B cell (primary cell): ENCODE measurements at regions not wholly inside any gene's neighbourhood (a gene's known extent, or its start where the extent isn't known, plus 50 kb on each side); places are given as distances from the start of the nearest gene placed in this dataset.

Experiments
- ATAC-seq: fragments of 200-7000 bp; cut with Tn5 transposase; one replicate; pipeline ENCODE4 v1.10.0; 2021; ENCODE audit warnings: low read depth, mild to moderate bottlenecking, moderate number of reproducible peaks, moderate library complexity
- CTCF ChIA-PET: fragments of 350-600 bp; sonication (Branson Sonifier 250); formaldehyde crosslinking; loops from one replicate; lab custom pipeline; 2021; ENCODE audit warnings: antibody characterized with exemption, inconsistent platforms; lab: Charles Lee
- POLR2A ChIA-PET: fragments of 350-600 bp; sonication (Branson Sonifier 250); formaldehyde crosslinking; loops from one replicate; lab custom pipeline; 2021; ENCODE audit warnings: antibody characterized with exemption; lab: Charles Lee
- DNase-seq: peaks from one replicate; pipeline ENCODE4 v3.0.0; 2013
- H2AFZ ChIP-seq: 2 replicates; pipeline ENCODE4 v1.6.1; 2012; ENCODE audit warnings: mild to moderate bottlenecking, low read depth, low read length; ENCODE audit not compliant: insufficient read depth, poor library complexity, severe bottlenecking
- H3K27ac ChIP-seq, 2 donors: 1 replicate in 1 of 2; 2 replicates in 1 of 2; pipeline ENCODE4 v1.5.1; 2012 to 2013; ENCODE audit warnings: low read length in 2 of 2, mild to moderate bottlenecking in 2 of 2, moderate library complexity in 1 of 2
- H3K27me3 ChIP-seq, 4 experiments: fragments of 200-600 bp in 1 of 4; sonication (generic) in 1 of 4; replicated peaks in 1 of 4; 1 replicate in 2 of 4; 2 replicates in 2 of 4; pipeline versions ENCODE4 v1.6.1 to v1.7.0; 2013 to 2016; ENCODE audit warnings: low read length in 3 of 4, mild to moderate bottlenecking in 2 of 4, mixed read lengths in 1 of 4, moderate library complexity in 1 of 4; ENCODE audit not compliant: insufficient read depth in 4 of 4, control insufficient read depth in 3 of 4; ENCODE audit errors: control extremely low read depth in 1 of 4
- H3K36me3 ChIP-seq, 2 experiments: replicated peaks in 1 of 2; 1 replicate in 1 of 2; 2 replicates in 1 of 2; pipeline versions ENCODE4 v1.6.1 to v1.7.1; 2013; ENCODE audit warnings: low read length in 1 of 2; ENCODE audit not compliant: insufficient read depth in 2 of 2, control insufficient read depth in 1 of 2; ENCODE audit errors: control extremely low read depth in 1 of 2, extremely low read depth in 1 of 2
- H3K4me1 ChIP-seq, 2 donors: fragments of 200-600 bp in 1 of 2; sonication (generic) in 1 of 2; 1 replicate in 1 of 2; 2 replicates in 1 of 2; pipeline versions ENCODE4 v1.5.1 to v1.6.1; 2013 to 2017; ENCODE audit warnings: low read length in 2 of 2; ENCODE audit not compliant: control insufficient read depth in 2 of 2, insufficient read depth in 2 of 2
- H3K4me2 ChIP-seq: replicated peaks from 2 replicates; pipeline ENCODE3; 2012; ENCODE audit warnings: mild to moderate bottlenecking, low read depth, low read length; ENCODE audit not compliant: poor library complexity, severe bottlenecking
- H3K4me3 ChIP-seq, 5 experiments: fragments of 200-600 bp in 1 of 5; sonication (generic) in 1 of 5; 1 replicate in 3 of 5; 2 replicates in 2 of 5; pipeline versions ENCODE4 v1.5.1 to v1.7.0; 2011 to 2016; ENCODE audit warnings: low read length in 4 of 5, mild to moderate bottlenecking in 4 of 5, low read depth in 2 of 5, control low read depth in 1 of 5, moderate library complexity in 1 of 5; ENCODE audit not compliant: insufficient read depth in 1 of 5; ENCODE audit errors: control extremely low read depth in 1 of 5, extremely low read depth in 1 of 5
- H3K79me2 ChIP-seq: fragments of 200-600 bp; sonication (generic); one replicate; pipeline ENCODE4 v1.6.0; 2016; ENCODE audit warnings: low read length; ENCODE audit not compliant: control insufficient read depth, insufficient read depth
- H3K9ac ChIP-seq: fragments of 200-600 bp; sonication (generic); 2 replicates; pipeline ENCODE4 v1.6.1; 2017; ENCODE audit warnings: mild to moderate bottlenecking, low read length, moderate library complexity
- H3K9me3 ChIP-seq, 3 donors: one replicate each; pipeline versions ENCODE4 v1.6.1 to v1.7.1; 2013; ENCODE audit warnings: low read length in 2 of 3; ENCODE audit not compliant: control insufficient read depth in 2 of 3, insufficient read depth in 1 of 3; ENCODE audit errors: control extremely low read depth in 1 of 3
- H4K20me1 ChIP-seq: 2 replicates; pipeline ENCODE4 v1.6.0; 2012; ENCODE audit warnings: mild to moderate bottlenecking, low read length; ENCODE audit not compliant: insufficient read depth, control insufficient read depth, poor library complexity, severe bottlenecking
- H3K27ac Mint-ChIP-seq: one replicate; pipeline ENCODE4 v1.8.0; 2021; ENCODE audit warnings: mixed read lengths
- H3K27me3 Mint-ChIP-seq: one replicate; pipeline ENCODE4 v1.8.0; 2021; ENCODE audit warnings: mixed read lengths
- H3K4me1 Mint-ChIP-seq: one replicate; pipeline ENCODE4 v1.8.0; 2021; ENCODE audit warnings: mixed read lengths
- H3K4me3 Mint-ChIP-seq: one replicate; pipeline ENCODE4 v1.8.0; 2021; ENCODE audit warnings: mixed read lengths
- H3K9me3 Mint-ChIP-seq: one replicate; pipeline ENCODE4 v1.8.0; 2022; ENCODE audit warnings: mixed read lengths; ENCODE audit not compliant: insufficient read depth
- CTCF ChIP-seq: fragments of 200-600 bp; IDR thresholded peaks from one replicate; pipeline ENCODE4 v1.8.0; 2022; ENCODE audit warnings: antibody characterized with exemption, mild to moderate bottlenecking
- EZH2 ChIP-seq: IDR thresholded peaks from 2 replicates; pipeline ENCODE4 v1.6.1; 2012; ENCODE audit warnings: borderline replicate concordance, low read depth, mild to moderate bottlenecking, moderate library complexity, low read length; ENCODE audit not compliant: insufficient read depth, poor library complexity, severe bottlenecking
- WGBS: methylation state at CpG from one replicate; pipeline ENCODE4 v1.1.5; 2013; ENCODE audit warnings: missing lambda C conversion rate; ENCODE audit not compliant: insufficient coverage; 5-methylcytosine and 5-hydroxymethylcytosine counted together
- intact Hi-C: fragments of 100-400 bp; cut with micrococcal nuclease; formaldehyde crosslinking; loops from one replicate; pipeline ENCODE4 v1.10.0; 2022

- TF ChIP-seq CTCF (no peak), EZH2 (no peak)
- intact Hi-C loops = no loop called here
- Histone ChIP-seq H3K4me2 (no peak overlapping the region), H3K27ac (no peak overlapping the region), H3K9ac (no peak overlapping the region), H3K27me3 (no peaks in the 10 kb centered on the region), H3K36me3 (no peaks in the 10 kb centered on the region), H2AFZ (no peak overlapping the region), H3K4me1 (no peaks in the 10 kb centered on the region), H3K9me3 (peaks cover 0 to 6% (median 0%) of the 10 kb centered on the region in 3 donors), H3K79me2 (no peaks in the 10 kb centered on the region), H3K4me3 (no peak overlapping the region), H4K20me1 (no peaks in the 10 kb centered on the region)
- ATAC-seq (no peak), DNase-seq (no peak)
- WGBS = 100% methylated on average over 1 of the region's 3 CpGs
- ChIA-PET CTCF (no interaction called here), POLR2A (no interaction called here)
- Mint-ChIP-seq H3K9me3 (no peaks in the 10 kb centered on the region), H3K4me1 (no peaks in the 10 kb centered on the region), H3K4me3 (no peak overlapping the region), H3K27me3 (no peaks in the 10 kb centered on the region), H3K27ac (no peak overlapping the region)
Observed at GRCh38 chr15:94929282-94929681, 697.9 kb downstream of the MCTP2 start.

GRCh38 chr15:94930441-94930840, 699.1 kb downstream of the MCTP2 start:
- Histone ChIP-seq H3K9me3 (peaks cover 0 to 12% (median 0%) of the 10 kb centered on the region in 3 donors), H4K20me1 (no peaks in the 10 kb centered on the region), H3K4me2 (no peak overlapping the region), H3K9ac (no peak overlapping the region), H3K36me3 (no peaks in the 10 kb centered on the region), H2AFZ (no peak overlapping the region), H3K27me3 (no peaks in the 10 kb centered on the region), H3K27ac (no peak overlapping the region), H3K79me2 (no peaks in the 10 kb centered on the region), H3K4me3 (no peak overlapping the region), H3K4me1 (no peaks in the 10 kb centered on the region)
- ChIA-PET CTCF (no interaction called here), POLR2A (no interaction called here)
- 62% methylated on average over 2 of the region's 4 CpGs for WGBS
- no peak overlapping the region for H3K4me3 Mint-ChIP-seq
- intact Hi-C loops = no loop called here
- no peak for TF ChIP-seq EZH2
- no peak for TF ChIP-seq CTCF
- DNase-seq (no peak), ATAC-seq (no peak)
- no peaks in the 10 kb centered on the region for H3K27me3 Mint-ChIP-seq
- peaks cover 3% of the 10 kb centered on the region for H3K9me3 Mint-ChIP-seq
- no peaks in the 10 kb centered on the region for H3K4me1 Mint-ChIP-seq
- no peak overlapping the region for H3K27ac Mint-ChIP-seq
